ENCODE measurements at regions not wholly inside any gene's neighbourhood (a gene's known extent, or its start where the extent isn't known, plus 50 kb on each side); places are given as distances from the start of the nearest gene placed in this dataset.
"Not testable (repeated sequence)": the region's sequence is repeated elsewhere in the genome, so short reads cannot be mapped to it uniquely, and the experiment has no call there.

DNA sequence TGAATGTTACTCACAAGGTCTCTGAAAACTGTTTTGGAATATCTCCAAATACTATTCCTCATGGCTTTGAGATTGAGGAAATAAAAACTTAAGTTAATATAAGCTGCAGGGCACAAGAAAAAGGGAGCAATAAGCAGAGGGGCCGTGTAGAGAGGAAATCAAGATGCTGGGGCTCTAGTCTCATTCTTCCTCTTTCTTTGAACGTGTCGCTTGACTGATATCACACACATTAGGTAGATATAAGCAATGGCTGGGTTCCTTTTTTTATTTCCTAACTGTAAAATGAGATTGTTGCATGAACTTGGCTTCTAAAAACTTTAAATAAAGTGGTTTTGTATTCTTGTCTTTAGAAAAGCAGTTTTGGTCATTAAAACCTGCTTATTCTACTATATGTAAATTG is 326.7 kb upstream of the ROPN1 start:
- intact Hi-C loops (cut with DNase I): no loop called here
- DNase-seq (no peak), ATAC-seq (no peak)

DNA sequence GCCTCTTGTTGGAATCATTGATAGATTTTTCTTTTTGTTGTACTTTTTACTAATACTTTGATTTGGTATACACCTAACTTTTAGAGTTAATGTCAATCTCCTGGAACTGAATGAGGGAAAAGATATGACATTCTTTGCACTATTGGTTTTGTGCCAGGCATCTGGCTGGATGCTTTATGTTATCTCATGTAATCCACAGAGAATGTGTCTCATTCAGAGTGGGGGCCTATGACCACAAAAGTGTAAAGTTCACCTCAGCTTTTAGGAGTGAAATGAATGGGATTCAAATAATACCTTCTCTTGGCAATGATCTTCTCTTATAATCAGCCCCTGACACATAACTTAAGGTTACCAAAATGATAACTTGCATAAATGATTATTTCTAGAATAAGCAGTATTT is 329.1 kb upstream of the ROPN1 start:
- ATAC-seq: no peak
- intact Hi-C loops (cut with DNase I): no loop called here
- DNase-seq: no peak

DNA sequence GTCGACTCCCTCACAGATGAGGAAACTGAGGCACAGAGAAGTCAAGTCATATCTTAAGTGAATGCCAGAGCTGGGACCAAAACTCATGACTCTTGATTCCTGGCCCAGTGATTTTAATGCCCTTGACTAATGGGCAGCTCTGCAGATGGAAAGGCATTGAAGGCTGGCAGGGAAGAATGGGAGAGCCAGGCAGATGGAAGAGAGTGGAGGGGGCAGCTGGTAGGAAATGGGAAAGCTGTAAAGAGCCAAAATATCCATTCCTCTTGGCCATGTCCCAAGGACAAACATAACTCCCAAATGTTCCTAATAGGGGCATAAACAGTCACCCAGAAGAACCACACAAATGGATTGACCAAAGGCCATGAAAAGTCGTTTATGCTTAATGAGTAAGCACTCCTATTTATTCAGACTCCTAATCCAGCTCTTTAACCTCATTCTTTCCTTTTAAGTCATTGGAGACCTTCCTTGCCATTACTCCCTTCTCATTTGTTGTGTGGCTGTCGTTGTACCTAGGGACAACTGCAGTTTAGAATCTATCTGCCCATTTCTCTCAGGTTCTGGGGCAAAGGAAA is 330.5 kb upstream of the ROPN1 start:
- no peak for ATAC-seq
- intact Hi-C loops (cut with DNase I): no loop called here
- DNase-seq: no peak

DNA sequence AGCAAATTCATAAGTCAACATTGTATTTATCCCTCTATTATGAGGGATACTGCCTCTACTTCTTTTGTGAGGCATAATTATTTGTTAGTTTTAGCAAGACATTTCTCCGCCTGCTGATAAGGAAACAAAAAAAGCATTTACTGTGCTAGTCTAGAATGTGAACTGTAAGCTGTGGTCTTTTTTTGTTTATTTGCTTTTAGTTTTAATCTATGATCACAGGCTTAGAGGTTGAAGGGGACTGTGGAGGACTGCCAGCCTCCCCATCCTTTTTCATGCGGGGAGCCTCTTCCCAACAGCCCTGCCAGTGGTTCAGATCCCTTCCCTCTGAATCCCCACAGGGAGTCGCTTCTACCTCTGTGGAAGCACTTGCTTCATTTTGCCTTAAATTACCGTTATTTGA is 331.0 kb upstream of the ROPN1 start:
- DNase-seq: no peak
- intact Hi-C loops (cut with DNase I): no loop called here
- ATAC-seq: no peak

DNA sequence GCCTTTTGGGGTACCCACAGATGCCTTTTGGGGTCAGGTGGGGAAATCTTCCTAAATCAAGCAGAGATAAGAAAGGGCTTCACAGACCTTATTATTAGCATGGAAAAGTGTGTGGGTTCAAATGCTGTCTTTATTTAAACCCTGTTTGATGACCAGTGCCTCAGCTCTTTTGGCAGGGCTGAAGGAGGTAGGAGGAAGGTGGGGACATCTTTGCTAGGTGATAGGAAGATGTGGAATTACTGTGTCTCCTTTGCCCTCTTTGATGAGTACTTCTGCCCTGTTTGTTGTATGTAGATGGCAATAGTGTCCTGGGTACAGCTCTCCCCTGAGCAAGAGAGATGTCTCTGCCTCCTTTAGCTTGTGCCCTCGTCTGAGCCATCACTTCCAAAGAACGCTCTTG is 333.3 kb upstream of the ROPN1 start:
- intact Hi-C loops (cut with DNase I): no loop called here
- no peak for ATAC-seq
- DNase-seq: no peak

DNA sequence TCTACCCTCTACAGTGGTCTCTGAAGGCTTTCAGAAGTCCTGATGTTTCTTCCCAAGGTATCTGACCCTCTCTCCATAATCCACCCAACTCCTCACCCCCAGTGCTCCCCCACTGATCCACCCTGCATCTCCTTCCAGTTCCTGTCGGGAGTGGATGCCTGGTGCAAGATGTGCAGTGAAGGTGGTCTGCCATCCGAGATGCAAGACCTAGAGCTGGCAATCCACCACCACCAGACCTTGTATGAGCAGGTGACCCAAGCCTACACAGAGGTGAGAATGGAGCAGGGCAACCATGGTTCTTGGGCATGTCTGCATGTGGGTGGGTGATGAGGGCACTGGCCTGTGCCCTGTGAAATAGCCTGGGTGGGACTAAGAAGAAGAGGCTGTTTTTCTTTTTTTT is 337.8 kb upstream of the ROPN1 start:
- no peak for ATAC-seq
- intact Hi-C loops (cut with DNase I): no loop called here
- no peak for DNase-seq

DNA sequence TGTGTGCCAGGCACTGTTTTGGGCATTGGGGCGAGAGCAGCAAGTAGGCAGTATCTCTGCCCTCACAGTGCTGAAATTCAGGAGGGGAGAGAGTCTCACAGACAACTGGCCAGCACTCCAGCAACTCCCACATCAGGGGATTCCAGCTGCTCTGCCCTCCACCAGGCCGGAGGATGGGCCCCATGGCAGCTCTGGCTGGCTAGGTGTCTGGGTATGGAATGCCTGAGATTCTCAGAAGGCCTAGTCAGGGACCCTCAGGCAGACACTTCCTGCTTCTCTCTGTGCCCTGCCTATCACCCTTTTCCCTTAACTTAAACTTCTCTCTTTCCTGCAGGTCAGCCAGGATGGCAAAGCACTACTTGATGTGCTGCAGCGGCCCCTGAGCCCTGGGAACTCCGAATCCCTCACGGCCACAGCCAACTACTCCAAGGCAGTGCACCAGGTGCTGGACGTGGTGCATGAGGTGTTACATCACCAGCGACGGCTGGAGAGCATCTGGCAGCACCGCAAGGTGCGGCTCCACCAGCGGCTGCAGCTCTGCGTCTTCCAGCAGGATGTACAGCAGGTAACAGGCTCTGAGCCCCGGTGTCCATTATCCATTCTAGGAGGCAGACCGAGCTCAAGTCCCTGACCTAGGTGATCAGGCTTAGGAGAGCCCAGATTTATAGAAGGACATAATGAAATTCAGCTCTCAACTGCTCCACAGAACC is 342.2 kb upstream of the ROPN1 start:
- intact Hi-C loops (cut with DNase I): no loop called here
- no peak for DNase-seq
- ATAC-seq: no peak

DNA sequence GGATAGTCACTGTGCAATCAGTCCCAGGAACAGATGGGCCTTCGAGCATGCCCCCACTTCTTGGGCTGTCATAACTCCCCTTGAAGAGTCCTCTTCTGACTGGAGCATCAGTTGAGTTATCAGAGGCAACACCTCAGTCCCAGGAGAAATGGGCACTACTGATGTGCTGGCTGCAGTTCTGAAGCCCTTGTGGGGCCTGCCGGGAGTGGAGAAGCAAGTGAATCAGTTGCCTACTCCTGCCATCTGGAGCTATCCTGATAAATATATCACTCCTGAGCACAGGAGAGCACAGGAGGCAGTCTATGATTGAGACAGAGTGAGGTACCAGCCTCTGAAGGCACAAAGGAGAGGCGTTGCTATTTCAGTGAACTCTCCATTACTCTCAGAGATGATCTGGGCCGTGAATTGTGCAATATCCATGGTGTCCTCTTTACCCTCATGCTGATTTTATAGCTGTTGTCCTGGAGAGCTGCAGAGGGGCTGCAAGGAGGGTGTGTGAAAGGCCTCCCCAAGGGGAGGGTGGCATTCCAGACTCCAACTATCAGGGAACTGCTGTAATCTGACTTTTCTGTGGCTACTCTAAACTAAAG is 344.2 kb upstream of the ROPN1 start:
- DNase-seq (no peak), ATAC-seq (no peak)
- intact Hi-C loops (cut with DNase I): no loop called here

DNA sequence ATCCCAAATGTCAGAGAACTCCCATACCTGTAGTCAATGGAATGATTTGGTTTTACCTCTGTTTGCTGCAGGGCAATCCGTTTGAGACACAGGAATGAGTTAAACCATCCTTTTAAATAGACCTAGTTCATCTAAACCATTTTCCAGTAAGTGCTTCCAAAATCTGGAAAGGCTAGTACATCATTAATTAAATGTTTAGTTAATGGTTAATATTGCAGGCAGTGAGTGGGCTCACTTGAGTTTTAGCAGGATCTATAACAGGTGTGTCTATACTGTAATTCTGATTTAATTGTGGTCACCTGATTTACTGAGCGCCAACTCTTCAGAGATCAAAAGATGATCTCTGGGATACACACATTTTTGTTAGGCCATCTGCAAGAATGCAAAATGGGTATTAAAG is 353.9 kb upstream of the ROPN1 start:
- intact Hi-C loops (cut with DNase I): no loop called here
- DNase-seq (no peak), ATAC-seq (no peak)

DNA sequence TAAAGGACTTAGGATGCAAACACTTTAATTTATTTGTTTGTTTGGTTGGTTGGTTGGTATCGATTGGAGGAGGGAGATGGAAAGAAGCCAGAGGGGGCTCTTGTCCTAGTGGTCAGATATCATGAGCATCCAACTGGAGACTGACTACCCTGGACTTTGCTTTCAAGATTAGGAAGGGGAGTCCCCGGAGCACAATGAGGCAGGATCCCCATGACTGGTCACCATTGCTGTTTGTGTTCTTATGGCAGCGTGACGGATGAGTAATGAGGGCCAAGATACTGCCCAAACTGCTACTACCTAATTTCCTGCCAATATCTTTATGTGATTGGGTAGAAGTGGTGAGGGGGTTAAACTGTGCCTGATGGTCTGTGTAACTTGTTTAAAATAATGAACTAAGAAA is 354.6 kb upstream of the ROPN1 start:
- intact Hi-C loops (cut with DNase I): no loop called here
- DNase-seq (no peak), ATAC-seq (no peak)

DNA sequence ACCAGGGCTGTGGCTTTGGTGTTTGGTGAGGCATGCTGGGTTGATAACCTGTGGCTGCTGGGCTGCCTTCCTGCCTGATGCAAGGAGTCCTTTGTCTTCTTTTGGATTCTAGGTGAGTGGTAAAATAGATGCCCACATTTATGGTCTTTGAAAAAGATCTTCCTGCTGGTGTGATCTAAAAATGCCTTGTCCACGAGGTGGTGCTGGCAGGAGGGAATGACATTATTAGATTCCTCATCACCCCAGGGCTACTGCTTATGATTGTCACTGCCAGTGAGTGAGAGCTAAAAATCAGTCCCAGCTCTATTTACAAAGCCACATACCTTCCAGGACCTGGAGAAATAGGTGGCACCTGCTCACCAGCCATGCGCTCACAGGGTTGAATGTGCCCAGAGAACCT is 355.5 kb upstream of the ROPN1 start:
- no peak for ATAC-seq
- no peak for DNase-seq
- intact Hi-C loops (cut with DNase I): no loop called here

DNA sequence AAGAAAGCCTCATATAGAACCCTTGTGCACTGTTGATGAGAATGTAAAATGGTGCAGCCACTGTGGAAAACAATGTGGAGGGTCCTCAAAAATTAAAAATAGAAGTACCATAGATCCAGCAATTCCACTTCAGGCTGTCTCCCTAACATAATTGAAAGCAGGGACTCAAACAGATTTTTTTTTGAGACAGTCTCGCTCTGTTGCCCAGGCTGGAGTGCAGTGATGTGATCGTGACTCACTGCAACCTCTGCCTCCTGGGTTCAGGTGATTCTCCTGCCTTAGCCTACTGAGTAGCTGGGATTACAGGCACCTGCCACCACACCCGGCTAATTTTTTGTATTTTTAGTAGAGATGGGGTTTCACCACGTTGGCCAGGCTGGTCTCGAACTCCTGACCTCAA is 356.6 kb upstream of the ROPN1 start:
- ATAC-seq; DNase-seq; intact Hi-C loops (cut with DNase I): not testable (repeated sequence)

DNA sequence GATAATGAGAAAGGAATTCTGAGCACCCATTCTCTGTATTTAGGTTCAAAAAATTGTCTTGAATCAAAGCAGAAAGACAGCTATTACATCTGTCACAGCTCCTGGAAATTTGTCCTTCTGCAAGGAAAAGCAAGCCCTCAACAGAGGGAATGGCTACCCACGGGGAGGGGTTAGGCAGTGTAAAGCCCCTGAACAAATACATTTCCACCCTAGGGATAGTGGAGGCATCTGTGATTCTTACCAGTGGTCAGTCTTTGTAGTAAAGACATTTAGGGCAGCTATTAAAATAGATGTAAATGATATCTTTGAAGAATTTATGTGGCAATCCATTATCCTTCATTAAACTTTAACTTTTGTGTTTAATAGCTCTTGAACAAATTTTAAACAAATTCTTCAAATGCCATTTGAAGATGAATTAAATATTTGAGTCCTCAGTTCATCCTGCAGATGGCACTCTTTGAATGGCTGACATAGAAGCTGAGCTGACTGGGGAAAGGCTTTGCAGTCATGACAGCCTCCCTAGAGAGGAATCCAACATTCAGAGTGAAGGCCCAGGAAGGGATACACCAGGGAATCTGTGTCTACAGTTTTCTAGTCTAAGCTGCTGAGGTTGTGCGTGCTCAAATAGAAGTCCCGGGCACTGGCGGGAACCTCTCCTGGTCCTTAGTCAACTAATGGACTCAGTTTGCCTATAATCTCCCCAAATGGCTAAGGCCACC is 359.7 kb upstream of the ROPN1 start:
- intact Hi-C loops (cut with DNase I): loop anchor here (2.0 to 10.0 kb wide), 5 partner anchors 116 to 327 kb away; no protein-coding TSS in a partner anchor
- DNase-seq (no peak), ATAC-seq (peak; percentile 82 to 89)

DNA sequence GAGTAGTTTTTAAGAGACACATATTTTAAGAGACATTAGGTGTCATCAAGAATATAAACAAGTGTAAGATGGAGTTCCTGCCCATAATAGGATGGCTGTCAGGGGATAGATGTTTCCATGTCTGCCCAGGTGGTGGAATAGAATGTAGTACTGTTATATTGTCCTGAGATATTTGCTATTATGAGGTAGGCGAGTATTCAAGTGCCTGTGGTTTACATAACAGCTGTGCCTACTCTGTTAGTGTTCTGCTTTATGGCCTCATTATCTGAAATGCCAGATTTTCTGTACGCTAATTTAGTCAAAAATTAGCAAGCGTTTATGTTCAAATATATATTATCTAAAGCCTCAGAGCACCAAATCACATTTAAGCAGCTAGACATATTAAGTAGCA is 360.2 kb upstream of the ROPN1 start:
- ATAC-seq (no peak), DNase-seq (no peak)
- intact Hi-C loops (cut with DNase I): loop anchor here (5.0 to 10.0 kb wide), 4 partner anchors 115 to 327 kb away; no protein-coding TSS in a partner anchor

DNA sequence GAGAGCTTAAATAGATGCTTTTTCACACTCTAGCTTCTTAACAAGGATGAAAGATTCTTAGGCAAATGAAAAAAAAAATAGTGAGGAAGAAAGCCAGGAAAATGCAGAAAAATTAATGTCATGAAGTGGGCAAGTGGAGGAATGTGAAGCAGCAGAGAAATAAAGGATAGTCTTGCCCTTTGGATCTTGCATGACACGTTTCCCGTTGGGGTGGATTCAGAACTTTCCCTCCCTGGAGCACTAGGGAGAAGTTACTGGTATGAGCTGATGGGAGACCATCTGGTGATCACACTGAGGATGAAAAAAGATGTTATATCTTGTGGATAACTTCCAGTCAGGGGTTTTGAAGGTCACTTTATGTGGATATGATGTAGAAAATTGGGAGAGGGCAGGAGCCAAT is 361.8 kb upstream of the ROPN1 start:
- no peak for DNase-seq
- intact Hi-C loops (cut with DNase I): loop anchor here (5.0 to 10.0 kb wide), 4 partner anchors 114 to 329 kb away; no protein-coding TSS in a partner anchor

DNA sequence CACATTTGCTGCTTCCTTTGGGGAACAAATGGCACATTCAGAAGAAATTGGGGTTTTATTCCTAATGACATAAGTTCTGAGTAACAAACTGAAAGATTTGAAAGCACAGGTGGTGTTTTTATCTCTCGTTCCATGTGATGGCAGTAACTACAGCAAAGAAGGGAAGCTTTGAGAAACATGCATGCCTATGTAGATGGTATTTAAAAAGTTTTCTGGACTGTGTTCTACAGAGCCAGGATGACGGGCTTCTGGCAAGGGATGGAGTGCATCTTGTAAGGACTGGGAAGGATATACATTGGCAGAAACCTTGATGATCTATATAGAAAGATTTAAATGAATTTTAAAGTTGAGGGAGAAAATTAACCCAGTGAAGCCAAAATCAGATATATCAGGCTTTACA is 362.2 kb upstream of the ROPN1 start:
- DNase-seq (no peak), ATAC-seq (no peak)
- intact Hi-C loops (cut with DNase I): loop anchor here (5.0 to 10.0 kb wide), 4 partner anchors 113 to 329 kb away; no protein-coding TSS in a partner anchor

More for the DNA sequence above, 361.8 kb upstream of the ROPN1 start:
- no peak for ATAC-seq

DNA sequence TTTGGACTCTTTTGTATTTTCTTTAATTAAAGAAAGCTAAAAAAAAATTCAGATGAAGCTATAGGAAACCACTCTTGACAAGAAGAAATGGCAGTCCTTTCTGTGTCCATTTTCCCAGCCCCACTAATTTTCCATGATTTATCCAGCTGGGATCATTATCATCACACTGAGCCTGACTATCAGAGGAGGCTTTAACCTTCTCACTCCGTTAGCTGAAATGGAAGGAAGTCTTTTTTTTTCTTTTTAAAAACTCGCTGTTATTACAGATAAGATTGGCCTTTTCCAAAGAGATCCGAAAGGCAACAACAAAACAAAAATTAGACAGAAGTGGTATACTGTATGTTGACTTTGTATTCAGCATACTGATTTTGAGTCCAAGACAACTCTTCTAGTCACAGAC is 366.2 kb upstream of the ROPN1 start:
- intact Hi-C loops (cut with DNase I): loop anchor here in 1 of 2 donors (10.0 kb wide), 2 partner anchors 197 to 333 kb away; no protein-coding TSS in a partner anchor
- ATAC-seq (no peak), DNase-seq (no peak)

DNA sequence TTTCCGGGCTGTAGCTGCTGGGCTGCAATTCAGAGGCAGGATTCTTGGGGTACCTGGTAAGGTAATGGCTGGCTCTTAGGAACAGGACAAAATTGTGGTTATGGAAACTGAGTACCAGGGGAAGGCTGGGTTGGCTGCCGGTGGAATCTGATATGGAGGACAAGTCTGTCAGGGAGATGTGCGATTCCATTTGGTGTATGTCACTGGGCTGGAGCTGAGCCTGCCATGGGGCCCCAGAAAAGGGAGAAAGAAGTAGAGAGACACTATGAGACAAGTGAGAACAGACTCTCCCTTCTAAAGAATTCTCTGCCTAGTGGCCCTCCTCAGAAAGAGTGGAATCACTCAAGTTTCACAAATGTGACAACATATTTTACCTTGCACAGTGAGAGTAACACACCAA is 368.2 kb upstream of the ROPN1 start:
- DNase-seq: no peak
- ATAC-seq: peak; percentile 15 to 24
- intact Hi-C loops (cut with DNase I): no loop called here

DNA sequence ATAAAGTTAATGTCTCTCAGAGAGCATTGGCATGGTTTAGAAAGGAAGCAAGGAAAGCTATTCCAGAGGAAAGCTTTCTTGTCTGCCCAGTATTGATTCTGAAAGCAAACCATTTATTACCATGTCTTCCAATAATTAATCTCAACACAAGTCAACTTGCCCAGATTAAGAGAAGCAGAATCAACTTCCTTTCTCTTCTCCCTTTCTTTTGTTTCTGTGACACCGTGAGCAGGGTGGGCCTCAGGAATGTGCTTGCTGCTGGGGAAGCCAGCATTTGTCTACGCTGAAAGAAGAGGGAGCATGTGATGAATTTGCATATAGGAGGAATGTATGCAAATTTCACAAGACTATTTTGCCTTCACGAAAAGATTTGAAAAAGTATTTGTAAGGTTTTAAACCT is 368.6 kb upstream of the ROPN1 start:
- intact Hi-C loops (cut with DNase I): no loop called here
- no peak for DNase-seq
- ATAC-seq: no peak

DNA sequence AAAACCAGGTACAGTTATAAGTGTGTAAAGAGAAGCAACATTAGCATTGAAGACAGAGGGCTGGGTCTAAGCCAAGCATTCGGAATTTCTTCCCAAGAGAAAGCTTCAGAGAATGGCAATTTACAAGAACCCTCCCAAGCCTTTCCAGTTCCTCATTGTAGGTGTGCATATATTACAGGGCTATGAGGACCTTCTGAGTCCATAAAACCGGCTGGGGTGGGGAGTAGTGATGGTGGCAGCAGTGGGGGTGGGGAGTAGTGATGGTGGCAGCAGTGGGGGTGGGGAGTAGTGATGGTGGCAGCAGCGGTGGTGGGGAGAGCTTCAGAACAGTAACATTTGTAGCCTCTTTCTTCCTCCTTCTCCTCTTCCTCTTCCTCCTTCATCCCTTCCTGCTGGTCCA is 368.7 kb upstream of the UMPS start:
- intact Hi-C loops (cut with DNase I): no loop called here
- ATAC-seq (no peak), DNase-seq (no peak)
